Activated CD8-positive, alpha-beta memory T cell treated with anti-CD3 and anti-CD28 coated beads, Interleukin-2, amount 50 U/mL, for 4 hours (primary cell): ENCODE measurements at regions not wholly inside any gene's neighbourhood (a gene's known extent, or its start where the extent isn't known, plus 50 kb on each side); places are given as distances from the start of the nearest gene placed in this dataset.

Source experiments
- DNase-seq: peaks from one replicate; pipeline ENCODE4 v3.0.0-alpha.2; 2020

DNA sequence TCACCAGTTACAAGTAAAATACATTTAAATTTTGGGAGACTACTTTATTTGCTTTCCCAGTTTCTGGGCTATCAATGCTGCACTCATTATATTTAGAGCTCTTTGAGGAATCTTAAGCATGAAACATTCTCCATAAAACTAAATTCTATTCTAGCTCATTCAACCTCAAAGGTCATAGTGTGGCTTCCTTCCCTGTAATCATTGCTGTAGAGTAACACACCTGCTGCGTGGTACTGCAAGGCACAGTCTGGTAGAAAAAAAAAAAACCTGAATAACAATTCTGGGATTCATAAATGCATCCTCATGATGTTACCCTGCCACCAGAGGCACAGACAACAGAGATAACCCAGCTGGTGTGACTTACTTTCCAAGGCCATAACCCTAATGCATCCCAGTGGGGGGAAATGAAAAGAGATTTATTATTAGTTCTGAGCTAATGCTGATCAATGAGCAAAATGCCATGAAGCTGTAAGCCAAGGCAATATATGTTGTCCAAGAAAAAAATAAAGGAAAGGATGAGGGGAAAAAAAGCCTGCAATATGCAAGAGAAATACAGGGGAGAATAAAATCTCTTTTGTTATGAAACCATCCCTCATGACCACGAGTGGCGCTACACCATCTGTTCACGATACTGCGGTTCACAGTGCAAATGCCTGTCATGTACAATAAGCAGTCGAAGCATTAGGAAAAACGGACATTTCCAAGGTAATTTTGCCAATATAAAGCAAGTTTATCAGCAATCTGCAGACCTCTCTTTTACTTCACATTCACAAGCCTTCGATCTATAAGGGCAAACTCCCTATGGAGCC, 1481.6 kb upstream of the PIK3C3 start:
- DNase-seq = no peak

- DNase-seq = no peak
Observed at GRCh38 chr18:40470723-40471122, 1484.3 kb upstream of the PIK3C3 start.

- no peak for DNase-seq
Observed at GRCh38 chr18:40469851-40470250, 1485.2 kb upstream of the PIK3C3 start.

DNA sequence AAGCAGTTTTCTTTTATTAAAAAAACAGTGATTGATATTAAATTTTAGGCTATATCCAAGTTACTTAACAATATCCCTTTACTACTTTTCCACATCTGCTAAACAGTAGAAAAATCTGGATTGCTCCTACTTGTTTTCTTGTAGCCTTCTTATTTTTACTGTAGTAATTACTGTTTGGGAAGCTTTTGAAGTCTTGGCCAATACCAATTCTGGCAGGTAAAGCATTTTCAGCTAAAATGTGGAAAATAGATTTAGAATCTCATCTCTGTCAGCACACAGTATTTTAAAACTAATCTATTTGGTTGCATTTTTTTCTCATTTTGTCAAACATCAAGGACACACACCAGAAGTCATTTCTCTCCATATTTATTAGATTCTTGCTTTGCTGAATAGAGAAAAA, 1485.7 kb upstream of the PIK3C3 start:
- no peak for DNase-seq

DNA sequence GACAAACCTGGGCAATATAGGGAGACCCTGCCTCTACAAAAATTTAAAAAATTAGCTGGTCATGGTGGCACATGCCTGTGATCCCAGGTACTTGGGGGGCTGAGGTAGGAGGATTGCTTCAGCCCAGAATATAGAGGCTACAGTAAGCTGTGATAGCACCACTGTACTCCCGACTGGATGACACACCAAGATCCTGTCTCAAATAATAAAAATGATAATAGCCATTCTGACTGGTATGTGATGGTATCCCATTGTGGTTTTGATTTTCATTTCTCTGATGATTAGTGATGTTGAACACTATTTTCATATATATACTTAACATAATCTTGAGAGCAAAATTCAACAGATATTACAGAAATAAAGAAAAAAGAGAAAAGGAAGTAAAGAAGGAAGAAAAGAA, 1491.0 kb upstream of the PIK3C3 start:
- no peak for DNase-seq

DNA sequence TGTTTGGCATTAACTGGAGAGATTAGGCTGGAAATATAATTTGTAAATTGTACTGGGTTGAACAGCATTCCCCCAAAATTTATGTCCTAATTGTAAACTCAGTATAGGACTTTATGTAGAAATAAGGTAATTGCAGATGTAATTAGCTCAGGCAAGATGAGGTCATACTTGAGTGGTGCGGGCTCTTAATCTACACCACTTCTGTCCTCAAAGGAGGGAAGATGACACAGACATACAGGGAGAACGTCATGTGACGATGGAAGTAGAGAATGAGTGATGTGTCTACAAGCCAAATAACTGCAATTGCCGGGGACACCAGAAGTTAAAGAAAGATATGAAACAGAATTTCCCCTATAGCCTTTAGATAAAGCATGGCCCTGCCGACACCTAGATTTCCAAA, 1501.1 kb upstream of the PIK3C3 start:
- no peak for DNase-seq

- DNase-seq = no peak
Observed at GRCh38 chr18:40452599-40452998, 1502.4 kb upstream of the PIK3C3 start.

DNA sequence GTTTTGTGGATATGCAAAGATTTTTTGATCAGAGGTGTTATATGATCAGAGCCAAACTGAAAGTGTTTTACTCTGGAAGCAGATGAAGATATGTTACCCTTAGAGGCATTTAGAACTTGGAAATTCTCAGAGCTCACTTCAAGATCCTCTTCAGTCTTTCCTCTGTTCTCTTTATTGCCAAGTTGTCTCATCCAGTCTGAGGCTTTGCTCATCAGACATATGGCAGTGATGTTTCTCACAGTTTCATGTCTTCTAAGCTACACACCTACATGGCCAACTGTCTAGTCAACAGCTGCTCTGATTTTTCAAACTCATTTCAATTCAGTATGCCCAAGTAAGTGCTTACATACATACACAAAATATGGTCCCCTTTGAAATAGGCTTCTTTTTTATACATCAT, 1504.3 kb upstream of the PIK3C3 start:
- no peak for DNase-seq

GRCh38 chr18:40447820-40448219, 1507.2 kb upstream of the PIK3C3 start:
- no peak for DNase-seq

GRCh38 chr18:40440088-40440487, 1514.9 kb upstream of the PIK3C3 start:
- DNase-seq = no peak

GRCh38 chr18:40437517-40437916, 1517.5 kb upstream of the PIK3C3 start:
- DNase-seq = no peak

DNA sequence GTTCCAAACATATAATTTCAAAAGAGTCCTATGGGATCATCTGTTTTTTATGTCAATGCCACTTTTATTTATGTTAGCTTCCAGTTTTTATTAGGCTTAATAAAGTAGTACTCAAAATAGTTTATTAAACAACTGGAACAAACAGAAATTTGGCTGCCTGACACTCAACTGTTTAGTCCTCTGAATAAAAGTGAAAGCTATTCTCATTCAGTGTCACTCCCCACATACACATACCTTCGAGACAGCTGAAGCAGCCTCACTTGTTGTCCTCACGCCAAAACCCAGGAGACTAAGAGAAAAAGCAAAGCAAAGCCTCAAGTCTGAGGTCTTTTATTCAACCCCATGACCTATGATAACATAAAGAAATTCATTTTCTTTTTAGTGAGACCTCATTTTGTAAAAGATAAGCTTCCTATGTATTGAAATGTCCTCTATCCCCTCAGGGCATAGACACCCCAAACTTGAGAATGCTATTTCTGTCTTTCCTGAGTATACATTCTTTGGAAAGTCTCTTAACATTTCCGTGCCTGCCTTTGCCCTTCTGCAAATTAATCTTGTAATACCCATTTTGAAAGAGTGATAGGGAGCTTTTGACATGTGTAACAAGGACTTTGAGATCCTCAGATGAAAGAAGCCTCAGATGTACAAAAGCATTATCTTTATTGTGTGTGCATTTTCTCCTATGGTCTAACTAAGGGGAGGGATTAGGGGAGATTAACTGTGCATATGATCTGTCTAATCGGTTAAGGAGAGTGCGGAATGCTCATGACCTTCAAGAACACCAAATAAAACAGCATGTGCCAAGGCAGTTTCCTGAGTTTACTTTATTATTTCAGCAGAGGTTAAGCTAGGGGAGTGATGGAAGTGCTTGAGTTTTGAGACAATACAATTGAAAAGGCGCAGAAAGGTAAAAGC, 1523.7 kb upstream of the PIK3C3 start:
- no peak for DNase-seq

- no peak for DNase-seq
Observed at GRCh38 chr18:40423291-40423690, 1531.7 kb upstream of the PIK3C3 start.

GRCh38 chr18:40420675-40421074, 1534.4 kb upstream of the PIK3C3 start:
- DNase-seq = no peak

DNA sequence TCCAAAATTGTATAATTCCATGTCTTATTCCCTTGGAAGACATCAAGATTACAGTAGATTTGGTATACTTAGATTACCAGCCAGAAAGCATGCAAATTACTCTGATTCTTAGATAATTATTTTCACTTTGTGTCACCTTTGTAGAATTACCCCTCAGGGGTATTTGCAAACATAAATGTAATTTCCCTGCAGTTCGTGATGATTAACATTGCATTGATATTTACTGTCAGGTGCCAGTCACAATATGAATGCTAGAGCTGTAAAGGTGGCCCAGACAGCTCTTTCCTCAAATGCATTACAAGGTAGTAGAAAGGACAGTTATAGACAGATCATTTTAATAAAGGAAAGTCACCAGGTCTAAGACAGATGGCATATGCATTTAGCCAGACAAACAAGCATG, 1537.5 kb upstream of the PIK3C3 start:
- no peak for DNase-seq

GRCh38 chr18:40415821-40416220, 1539.2 kb upstream of the PIK3C3 start:
- no peak for DNase-seq

DNA sequence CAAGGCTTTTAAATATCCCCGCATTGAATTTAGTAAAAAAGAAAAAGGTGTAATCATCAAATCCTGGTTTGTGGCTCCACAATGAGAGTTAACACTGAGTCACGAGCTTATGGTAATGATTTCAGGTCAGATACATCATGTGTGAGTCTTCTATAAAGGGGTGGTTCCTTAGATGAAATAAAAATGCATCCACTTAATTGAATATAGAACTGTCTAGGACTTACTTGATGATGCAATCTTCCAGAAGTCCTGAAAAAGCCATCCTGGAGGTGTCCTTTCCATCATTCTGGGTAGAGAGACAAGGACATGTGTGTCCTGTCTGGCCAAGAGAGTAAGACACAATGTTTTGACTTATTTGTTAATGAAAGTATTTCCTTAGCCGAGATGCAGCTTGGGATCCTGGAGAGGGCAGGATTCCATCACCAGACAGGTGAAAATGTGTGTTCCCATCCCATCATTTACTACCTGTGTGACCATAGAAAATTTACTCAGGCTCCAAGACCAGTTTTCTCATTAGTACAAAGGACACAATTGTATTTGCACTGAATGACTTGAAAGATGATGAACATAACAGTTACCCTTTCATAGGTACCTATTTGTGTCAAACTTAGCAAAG, 1539.8 kb upstream of the PIK3C3 start:
- no peak for DNase-seq

GRCh38 chr18:40414155-40414754, 1540.8 kb upstream of the PIK3C3 start:
- no peak for DNase-seq

DNA sequence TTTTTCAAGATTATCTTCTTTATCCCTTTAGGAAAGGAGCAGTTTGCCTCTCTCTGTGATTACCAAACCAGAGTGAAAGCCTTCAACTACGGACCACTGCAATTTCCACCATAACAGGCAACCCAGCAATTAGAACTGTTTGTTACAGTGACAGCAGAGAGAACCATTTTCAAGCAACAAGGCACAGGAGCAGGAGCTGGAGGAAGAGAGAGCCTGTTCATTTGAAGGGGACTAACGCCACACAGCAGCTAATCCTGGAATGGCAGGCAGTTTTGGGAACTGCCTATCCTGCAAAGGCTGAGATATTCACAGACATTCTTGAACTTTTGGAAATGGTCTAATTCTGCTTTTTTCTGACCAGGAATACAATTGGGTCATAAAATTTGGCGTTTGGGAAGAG, 1541.9 kb upstream of the PIK3C3 start:
- DNase-seq = no peak

DNA sequence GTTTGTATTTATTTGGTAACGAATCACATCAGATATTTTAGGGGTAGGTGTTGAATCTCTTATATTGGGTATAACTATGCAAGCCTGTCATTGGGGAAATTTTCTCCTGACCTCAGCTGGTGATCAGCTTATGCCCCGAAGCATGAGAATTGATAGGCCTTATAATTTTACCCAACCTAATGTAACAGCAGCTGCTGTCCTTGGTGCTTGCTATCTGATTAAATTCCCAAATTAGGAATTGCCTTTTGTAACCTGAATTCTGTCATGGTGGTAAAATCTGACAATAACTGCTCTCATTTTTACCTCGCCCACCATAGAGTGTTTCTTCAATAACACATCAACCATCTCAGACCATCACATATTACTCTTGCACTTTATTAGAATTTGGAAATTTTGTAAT, 1542.6 kb upstream of the PIK3C3 start:
- DNase-seq = no peak

DNA sequence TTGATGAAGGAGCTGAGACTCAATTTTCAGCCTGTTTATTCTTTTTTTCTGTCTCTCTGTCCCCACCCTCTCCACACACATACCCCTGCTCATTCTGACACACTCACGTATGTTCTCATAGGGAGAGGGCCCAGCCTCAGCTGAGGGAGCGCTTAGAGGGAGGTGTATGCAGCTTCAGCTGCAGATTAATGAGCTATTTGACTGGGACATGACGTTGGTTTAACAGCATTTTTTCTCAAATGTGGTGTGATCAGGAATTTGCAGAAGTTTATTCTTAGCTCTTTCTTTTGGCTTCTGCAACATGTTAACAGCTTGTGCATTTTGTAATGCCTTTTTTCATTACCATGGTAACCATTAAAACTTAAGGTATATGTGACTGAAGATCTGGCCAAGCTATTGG, 1547.1 kb upstream of the PIK3C3 start:
- no peak for DNase-seq

GRCh38 chr18:40404284-40404683, 1550.8 kb upstream of the PIK3C3 start:
- no peak for DNase-seq

DNA sequence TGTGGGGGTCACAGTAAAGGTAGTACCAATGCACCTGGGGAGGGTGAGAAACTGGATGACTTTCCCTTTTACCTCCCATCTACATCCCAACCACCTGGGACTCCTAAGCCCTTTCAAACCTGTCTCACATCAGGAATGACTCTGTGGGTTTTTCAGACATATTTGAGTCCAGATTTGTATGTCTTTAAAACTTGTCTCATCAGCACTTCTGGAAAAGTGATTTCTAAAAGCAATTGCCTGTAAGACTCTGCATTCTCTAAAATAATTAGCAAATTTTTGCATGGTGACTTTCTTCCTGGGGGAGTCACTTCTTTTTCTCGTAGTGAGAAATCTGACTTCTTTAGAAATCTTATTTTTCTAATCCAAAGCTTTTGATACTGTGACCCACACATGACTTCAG, 1553.0 kb upstream of the PIK3C3 start:
- DNase-seq = no peak
